ENCODE measurements at regions not wholly inside any gene's neighbourhood (a gene's known extent, or its start where the extent isn't known, plus 50 kb on each side); places are given as distances from the start of the nearest gene placed in this dataset.

DNA sequence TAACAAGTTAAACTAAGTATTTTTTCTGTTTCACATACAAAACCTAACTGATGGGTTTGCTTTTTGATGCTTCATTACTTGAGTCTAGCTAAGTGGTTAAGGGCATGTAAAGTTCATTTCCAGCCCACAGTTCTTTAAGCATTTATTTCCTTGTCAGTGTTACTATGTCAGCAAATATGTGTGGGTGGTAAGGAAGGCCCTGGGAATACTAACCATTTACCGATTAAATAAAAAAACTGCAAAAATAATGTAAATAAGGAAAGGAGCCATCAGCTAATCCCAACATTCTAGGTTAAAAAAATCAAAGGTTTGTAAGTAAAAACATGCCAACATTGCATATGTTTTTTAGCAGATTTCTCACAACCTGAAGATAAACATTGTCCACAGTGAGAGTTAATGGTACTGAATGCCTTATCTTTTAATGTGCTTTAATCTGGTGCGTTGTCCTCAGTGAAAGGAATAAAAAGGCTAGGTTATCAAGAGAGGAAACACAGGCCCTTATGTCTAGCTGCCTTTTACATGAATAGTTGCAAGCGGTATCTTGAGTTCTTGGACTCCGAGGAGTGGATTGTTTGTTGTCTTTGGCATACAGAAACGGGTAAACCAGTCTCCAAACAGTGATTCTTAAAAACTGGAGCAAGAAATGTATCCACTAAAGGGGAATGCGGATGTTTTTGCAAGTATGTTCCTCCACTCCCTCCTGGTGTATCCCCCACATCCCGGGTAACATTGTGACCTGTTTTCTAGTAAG is 949.6 kb upstream of the SLC10A2 start:
- TF ChIP-seq ZNF138 (tag by site-specific recombination; IDR thresholded peaks at IDR 0.05; ENCODE audit: borderline replicate concordance) (no peak), ZNF571 (tag by site-specific recombination; IDR thresholded peaks at IDR 0.05) (no peak), ZNF600 (tag by site-specific recombination; IDR thresholded peaks at IDR 0.05) (no peak), ZNF621 (tag by site-specific recombination; IDR thresholded peaks at IDR 0.05) (no peak), ZNF660 (tag by site-specific recombination; IDR thresholded peaks at IDR 0.05) (no peak), ZNF677 (tag by site-specific recombination; IDR thresholded peaks at IDR 0.05) (no peak), ZNF629 (tag by site-specific recombination; IDR thresholded peaks at IDR 0.05) (no peak)
- TF ChIP-seq, protein P1, sequence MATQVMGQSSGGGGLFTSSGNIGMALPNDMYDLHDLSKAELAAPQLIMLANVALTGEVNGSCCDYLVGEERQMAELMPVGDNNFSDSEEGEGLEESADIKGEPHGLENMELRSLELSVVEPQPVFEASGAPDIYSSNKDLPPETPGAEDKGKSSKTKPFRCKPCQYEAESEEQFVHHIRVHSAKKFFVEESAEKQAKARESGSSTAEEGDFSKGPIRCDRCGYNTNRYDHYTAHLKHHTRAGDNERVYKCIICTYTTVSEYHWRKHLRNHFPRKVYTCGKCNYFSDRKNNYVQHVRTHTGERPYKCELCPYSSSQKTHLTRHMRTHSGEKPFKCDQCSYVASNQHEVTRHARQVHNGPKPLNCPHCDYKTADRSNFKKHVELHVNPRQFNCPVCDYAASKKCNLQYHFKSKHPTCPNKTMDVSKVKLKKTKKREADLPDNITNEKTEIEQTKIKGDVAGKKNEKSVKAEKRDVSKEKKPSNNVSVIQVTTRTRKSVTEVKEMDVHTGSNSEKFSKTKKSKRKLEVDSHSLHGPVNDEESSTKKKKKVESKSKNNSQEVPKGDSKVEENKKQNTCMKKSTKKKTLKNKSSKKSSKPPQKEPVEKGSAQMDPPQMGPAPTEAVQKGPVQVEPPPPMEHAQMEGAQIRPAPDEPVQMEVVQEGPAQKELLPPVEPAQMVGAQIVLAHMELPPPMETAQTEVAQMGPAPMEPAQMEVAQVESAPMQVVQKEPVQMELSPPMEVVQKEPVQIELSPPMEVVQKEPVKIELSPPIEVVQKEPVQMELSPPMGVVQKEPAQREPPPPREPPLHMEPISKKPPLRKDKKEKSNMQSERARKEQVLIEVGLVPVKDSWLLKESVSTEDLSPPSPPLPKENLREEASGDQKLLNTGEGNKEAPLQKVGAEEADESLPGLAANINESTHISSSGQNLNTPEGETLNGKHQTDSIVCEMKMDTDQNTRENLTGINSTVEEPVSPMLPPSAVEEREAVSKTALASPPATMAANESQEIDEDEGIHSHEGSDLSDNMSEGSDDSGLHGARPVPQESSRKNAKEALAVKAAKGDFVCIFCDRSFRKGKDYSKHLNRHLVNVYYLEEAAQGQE (tag by site-specific recombination; IDR thresholded peaks at IDR 0.05), result no peak
- TF ChIP-seq, protein P2, sequence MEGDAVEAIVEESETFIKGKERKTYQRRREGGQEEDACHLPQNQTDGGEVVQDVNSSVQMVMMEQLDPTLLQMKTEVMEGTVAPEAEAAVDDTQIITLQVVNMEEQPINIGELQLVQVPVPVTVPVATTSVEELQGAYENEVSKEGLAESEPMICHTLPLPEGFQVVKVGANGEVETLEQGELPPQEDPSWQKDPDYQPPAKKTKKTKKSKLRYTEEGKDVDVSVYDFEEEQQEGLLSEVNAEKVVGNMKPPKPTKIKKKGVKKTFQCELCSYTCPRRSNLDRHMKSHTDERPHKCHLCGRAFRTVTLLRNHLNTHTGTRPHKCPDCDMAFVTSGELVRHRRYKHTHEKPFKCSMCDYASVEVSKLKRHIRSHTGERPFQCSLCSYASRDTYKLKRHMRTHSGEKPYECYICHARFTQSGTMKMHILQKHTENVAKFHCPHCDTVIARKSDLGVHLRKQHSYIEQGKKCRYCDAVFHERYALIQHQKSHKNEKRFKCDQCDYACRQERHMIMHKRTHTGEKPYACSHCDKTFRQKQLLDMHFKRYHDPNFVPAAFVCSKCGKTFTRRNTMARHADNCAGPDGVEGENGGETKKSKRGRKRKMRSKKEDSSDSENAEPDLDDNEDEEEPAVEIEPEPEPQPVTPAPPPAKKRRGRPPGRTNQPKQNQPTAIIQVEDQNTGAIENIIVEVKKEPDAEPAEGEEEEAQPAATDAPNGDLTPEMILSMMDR (tag by site-specific recombination; IDR thresholded peaks at IDR 0.05), result no peak
